IgD-negative memory B cell (primary cell): ENCODE measurements at regions not wholly inside any gene's neighbourhood (a gene's known extent, or its start where the extent isn't known, plus 50 kb on each side); places are given as distances from the start of the nearest gene placed in this dataset.
A peak's percentile ranks its signal among the peaks of the same experiment; 100 is the strongest.

Source experiments
- H3K27ac Mint-ChIP-seq, 3 donors: one replicate each; pipeline ENCODE4 v1.8.0; 2020 to 2022; ENCODE audit warnings: mild to moderate bottlenecking in 3 of 3, mixed read lengths in 3 of 3, moderate library complexity in 1 of 3
- H3K27me3 Mint-ChIP-seq: one replicate; pipeline ENCODE4 v1.8.0; 2021; ENCODE audit warnings: mixed read lengths
- H3K36me3 Mint-ChIP-seq: one replicate; pipeline ENCODE4 v1.8.0; 2020; ENCODE audit warnings: mild to moderate bottlenecking, mixed read lengths
- H3K4me1 Mint-ChIP-seq, 3 donors: one replicate each; pipeline ENCODE4 v1.8.0; 2020 to 2022; ENCODE audit warnings: mixed read lengths in 3 of 3, mild to moderate bottlenecking in 1 of 3
- H3K4me3 Mint-ChIP-seq, 4 donors: one replicate each; pipeline ENCODE4 v1.8.0; 2020 to 2022; ENCODE audit warnings: mild to moderate bottlenecking in 4 of 4, mixed read lengths in 4 of 4, moderate library complexity in 3 of 4
- H3K9me3 Mint-ChIP-seq, 3 donors: one replicate each; pipeline ENCODE4 v1.8.0; 2020 to 2021; ENCODE audit warnings: mixed read lengths in 3 of 3, mild to moderate bottlenecking in 1 of 3

- H3K27ac Mint-ChIP-seq = no peak overlapping the region
- peaks cover 0 to 2% (median 1%) of the 10 kb centered on the region in 3 donors for H3K9me3 Mint-ChIP-seq
- H3K4me1 Mint-ChIP-seq = no peaks in the 10 kb centered on the region
- no peak overlapping the region for H3K4me3 Mint-ChIP-seq
- no peaks in the 10 kb centered on the region for H3K36me3 Mint-ChIP-seq
- no peaks in the 10 kb centered on the region for H3K27me3 Mint-ChIP-seq
Observed at GRCh38 chr9:106058460-106058859, 364.1 kb downstream of the TMEM38B start.

- Mint-ChIP-seq H3K36me3 (no peaks in the 10 kb centered on the region), H3K4me3 (no peak overlapping the region), H3K27ac (peak overlapping the region in 1 of 3 donors; percentile 1), H3K9me3 (peaks cover 0 to 1% (median 0%) of the 10 kb centered on the region in 3 donors), H3K4me1 (no peaks in the 10 kb centered on the region), H3K27me3 (no peaks in the 10 kb centered on the region)
Observed at GRCh38 chr9:106059886-106060285, 365.5 kb downstream of the TMEM38B start.

GRCh38 chr9:106060885-106061284 is 366.5 kb downstream of the TMEM38B start:
- H3K27ac Mint-ChIP-seq = no peak overlapping the region
- H3K4me3 Mint-ChIP-seq = no peak overlapping the region
- H3K4me1 Mint-ChIP-seq = no peaks in the 10 kb centered on the region
- H3K27me3 Mint-ChIP-seq = no peaks in the 10 kb centered on the region
- H3K9me3 Mint-ChIP-seq = peaks cover 0 to 1% (median 0%) of the 10 kb centered on the region in 3 donors
- no peaks in the 10 kb centered on the region for H3K36me3 Mint-ChIP-seq

DNA sequence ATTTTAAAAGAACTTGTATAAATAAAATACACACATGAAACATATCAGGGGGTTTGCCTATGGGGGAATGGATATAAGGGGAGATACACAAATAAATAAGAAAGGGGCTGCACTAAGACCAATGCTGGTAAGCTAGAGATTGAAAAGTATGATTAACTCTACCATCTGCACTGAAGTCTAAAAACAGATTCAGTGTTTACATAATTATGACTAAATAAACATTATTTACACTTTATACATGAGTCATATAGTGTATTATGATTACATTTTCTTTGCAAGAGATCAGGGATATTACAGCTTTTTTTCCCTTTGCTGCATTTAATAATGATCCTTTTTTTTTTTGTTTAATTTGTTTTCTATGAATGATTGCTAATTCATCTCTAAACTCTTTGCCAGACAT is 367.9 kb downstream of the TMEM38B start:
- H3K4me3 Mint-ChIP-seq = no peak overlapping the region
- H3K9me3 Mint-ChIP-seq = peaks cover 0 to 1% (median 0%) of the 10 kb centered on the region in 3 donors
- no peak overlapping the region for H3K27ac Mint-ChIP-seq
- no peaks in the 10 kb centered on the region for H3K4me1 Mint-ChIP-seq
- no peaks in the 10 kb centered on the region for H3K36me3 Mint-ChIP-seq
- H3K27me3 Mint-ChIP-seq = no peaks in the 10 kb centered on the region

DNA sequence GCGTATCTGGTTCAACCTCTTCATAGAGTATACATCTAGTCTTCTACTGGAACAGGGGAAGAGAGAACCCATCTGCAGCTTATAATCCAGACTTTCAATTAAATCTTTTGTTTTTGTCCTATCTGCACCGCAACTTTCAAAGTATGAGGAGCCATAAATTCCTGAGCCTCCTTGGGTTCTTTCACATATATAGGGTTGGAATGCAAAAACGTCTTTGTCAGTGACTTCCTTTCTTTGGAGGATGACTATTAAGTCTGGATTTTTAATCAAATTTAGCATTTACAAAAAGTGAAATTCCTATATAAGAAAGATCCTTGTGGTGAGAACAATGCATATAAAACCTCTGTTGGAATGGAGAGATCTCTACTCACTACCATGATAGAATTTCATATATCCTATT is 370.8 kb downstream of the TMEM38B start:
- H3K4me3 Mint-ChIP-seq = no peak overlapping the region
- H3K4me1 Mint-ChIP-seq = no peaks in the 10 kb centered on the region
- peaks cover 0 to 2% (median 0%) of the 10 kb centered on the region in 3 donors for H3K9me3 Mint-ChIP-seq
- H3K36me3 Mint-ChIP-seq = no peaks in the 10 kb centered on the region
- no peaks in the 10 kb centered on the region for H3K27me3 Mint-ChIP-seq
- H3K27ac Mint-ChIP-seq = no peak overlapping the region

DNA sequence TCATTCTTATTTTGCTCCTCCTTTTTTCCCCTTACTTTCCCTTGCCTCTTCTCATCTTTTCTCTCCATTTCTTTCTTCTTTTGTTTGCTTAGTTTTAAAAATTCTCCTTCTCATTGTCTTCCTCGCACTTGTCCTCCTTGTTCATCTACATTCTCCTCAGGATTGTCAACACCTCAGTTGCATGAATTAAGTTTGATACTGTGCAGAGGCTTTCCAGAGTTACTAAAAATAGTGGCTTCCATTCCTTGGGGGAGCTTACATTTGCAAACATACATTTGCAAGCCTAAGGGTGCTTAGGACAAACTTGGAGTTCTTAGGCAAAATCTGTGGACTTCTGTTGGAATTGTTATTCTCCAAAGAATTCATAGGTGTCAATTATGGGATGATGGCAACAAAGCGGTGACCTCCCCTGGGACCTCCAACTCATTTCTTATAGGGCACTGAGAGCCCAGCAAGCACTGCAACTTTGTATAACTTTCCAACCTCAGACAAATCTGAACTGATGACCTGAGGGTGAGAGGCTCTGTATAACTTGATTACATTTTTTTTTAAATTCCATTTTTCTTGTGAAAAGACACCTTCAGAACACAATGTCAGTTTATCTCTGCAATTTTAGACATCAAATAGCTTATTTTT is 371.4 kb downstream of the TMEM38B start:
- no peak overlapping the region for H3K27ac Mint-ChIP-seq
- no peaks in the 10 kb centered on the region for H3K27me3 Mint-ChIP-seq
- H3K9me3 Mint-ChIP-seq = peaks cover 0 to 2% (median 0%) of the 10 kb centered on the region in 3 donors
- no peaks in the 10 kb centered on the region for H3K4me1 Mint-ChIP-seq
- H3K4me3 Mint-ChIP-seq = no peak overlapping the region
- no peaks in the 10 kb centered on the region for H3K36me3 Mint-ChIP-seq

- H3K27me3 Mint-ChIP-seq = no peaks in the 10 kb centered on the region
- no peak overlapping the region for H3K27ac Mint-ChIP-seq
- peaks cover 0 to 2% (median 0%) of the 10 kb centered on the region in 3 donors for H3K9me3 Mint-ChIP-seq
- H3K4me1 Mint-ChIP-seq = no peaks in the 10 kb centered on the region
- H3K4me3 Mint-ChIP-seq = no peak overlapping the region
- H3K36me3 Mint-ChIP-seq = no peaks in the 10 kb centered on the region
Observed at GRCh38 chr9:106066940-106067524, 372.7 kb downstream of the TMEM38B start.

DNA sequence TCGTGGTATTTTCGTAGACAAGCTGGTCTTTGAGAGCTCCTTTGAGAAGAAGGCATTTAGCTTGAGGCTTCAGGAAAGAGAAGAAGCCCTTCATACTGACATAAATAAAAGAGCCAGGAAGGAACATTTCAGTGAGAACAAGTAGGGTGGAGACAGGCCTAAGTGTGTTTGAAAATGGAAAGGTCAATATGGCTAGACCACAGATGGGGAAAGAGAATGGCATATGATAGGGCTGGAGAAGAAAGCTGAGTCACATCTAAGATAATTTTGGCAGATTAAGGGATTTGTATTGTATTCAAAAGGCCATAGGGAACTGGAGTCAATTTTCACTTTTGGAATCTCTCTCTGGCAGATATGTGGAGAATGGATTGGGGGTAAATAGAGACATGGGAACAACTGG is 374.9 kb downstream of the TMEM38B start:
- H3K4me3 Mint-ChIP-seq = no peak overlapping the region
- H3K9me3 Mint-ChIP-seq = peaks cover 0 to 2% (median 0%) of the 10 kb centered on the region in 3 donors
- H3K27me3 Mint-ChIP-seq = no peaks in the 10 kb centered on the region
- no peaks in the 10 kb centered on the region for H3K4me1 Mint-ChIP-seq
- H3K36me3 Mint-ChIP-seq = no peaks in the 10 kb centered on the region
- no peak overlapping the region for H3K27ac Mint-ChIP-seq

DNA sequence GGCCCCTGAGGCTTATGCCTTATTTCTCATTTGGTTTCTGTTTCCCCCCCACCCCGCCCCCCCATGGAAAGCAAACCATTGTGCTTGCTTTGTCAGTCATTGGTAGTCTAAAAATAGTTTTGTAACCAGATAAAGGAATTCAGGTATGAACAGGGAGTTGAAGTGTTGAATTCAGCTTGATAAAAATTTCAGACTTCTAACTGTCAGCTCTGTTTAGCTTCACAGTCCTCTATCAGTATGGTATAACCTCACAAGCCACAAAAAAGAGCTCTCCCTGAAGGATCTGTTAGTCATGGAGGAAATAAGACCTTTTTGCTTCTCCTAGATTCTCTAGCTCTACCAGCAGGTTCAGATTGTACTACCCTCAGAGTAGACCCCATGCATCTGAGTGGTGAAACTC is 378.1 kb downstream of the TMEM38B start:
- H3K4me1 Mint-ChIP-seq = no peaks in the 10 kb centered on the region
- H3K36me3 Mint-ChIP-seq = no peaks in the 10 kb centered on the region
- H3K27ac Mint-ChIP-seq = no peak overlapping the region
- H3K9me3 Mint-ChIP-seq = peaks cover 0 to 2% (median 0%) of the 10 kb centered on the region in 3 donors
- H3K27me3 Mint-ChIP-seq = no peaks in the 10 kb centered on the region
- H3K4me3 Mint-ChIP-seq = no peak overlapping the region

DNA sequence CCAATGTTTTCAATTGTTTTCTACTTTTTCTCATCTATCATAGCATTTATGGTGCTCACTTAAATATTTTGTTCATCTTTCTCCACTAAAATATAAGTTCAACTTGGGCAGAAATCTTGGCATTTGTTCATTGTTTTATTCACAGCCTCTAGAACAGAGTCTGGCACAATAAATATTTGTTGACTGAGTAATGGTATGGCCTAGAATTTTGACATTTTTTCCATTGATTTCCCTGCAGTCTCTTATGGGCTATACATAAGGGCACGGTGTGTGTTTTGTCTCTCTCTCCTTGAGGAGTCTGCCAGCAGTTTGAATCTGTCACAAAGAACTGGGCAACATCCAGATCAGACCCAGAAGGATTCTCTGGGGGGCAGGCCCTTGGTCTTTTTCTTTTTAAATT is 379.7 kb downstream of the TMEM38B start:
- Mint-ChIP-seq H3K9me3 (no peaks in the 10 kb centered on the region), H3K36me3 (no peaks in the 10 kb centered on the region), H3K27ac (no peak overlapping the region), H3K4me3 (no peak overlapping the region), H3K27me3 (no peaks in the 10 kb centered on the region), H3K4me1 (no peaks in the 10 kb centered on the region)

GRCh38 chr9:106075236-106075959 is 381.1 kb downstream of the TMEM38B start:
- no peaks in the 10 kb centered on the region for H3K27me3 Mint-ChIP-seq
- no peak overlapping the region for H3K4me3 Mint-ChIP-seq
- no peaks in the 10 kb centered on the region for H3K9me3 Mint-ChIP-seq
- no peaks in the 10 kb centered on the region for H3K36me3 Mint-ChIP-seq
- H3K4me1 Mint-ChIP-seq = no peaks in the 10 kb centered on the region
- H3K27ac Mint-ChIP-seq = no peak overlapping the region

DNA sequence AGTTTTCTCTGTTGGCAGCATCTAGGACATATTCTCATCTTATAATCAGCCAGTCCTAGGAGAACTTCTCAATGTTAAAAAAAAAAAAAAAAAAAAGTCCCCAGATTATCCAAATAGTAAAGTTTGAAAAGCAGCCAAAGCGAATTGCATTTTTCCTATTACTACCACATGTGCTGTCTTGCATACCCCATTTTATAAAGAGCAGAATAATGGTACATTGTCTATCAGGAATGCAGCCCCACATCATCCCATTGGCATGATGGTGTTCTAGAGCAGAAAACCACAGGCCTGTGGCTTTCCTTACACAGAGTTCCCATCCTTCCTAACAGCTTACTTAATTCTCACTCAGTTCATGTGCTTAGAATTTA is 381.6 kb downstream of the TMEM38B start:
- Mint-ChIP-seq H3K4me3 (no peak overlapping the region), H3K27ac (no peak overlapping the region), H3K27me3 (no peaks in the 10 kb centered on the region)

DNA sequence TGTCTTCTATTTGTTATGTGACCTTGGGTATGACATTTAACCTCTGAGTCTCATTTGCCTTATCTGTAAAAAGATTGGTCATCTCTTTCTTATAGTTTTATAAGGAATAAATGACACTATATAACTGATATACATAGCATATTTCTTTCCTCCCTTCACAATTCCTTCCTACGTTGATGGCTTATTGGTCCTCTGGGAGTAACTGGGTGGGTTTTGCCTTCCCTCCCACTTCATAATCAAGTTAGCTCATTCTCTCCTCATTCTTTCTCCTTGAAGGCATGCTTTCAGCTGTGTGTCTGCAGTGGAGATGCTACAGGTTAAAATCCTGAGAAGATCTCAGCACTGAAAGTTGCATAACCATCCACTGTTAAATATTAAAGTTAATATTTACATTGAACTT is 382.4 kb downstream of the TMEM38B start:
- no peaks in the 10 kb centered on the region for H3K36me3 Mint-ChIP-seq
- no peak overlapping the region for H3K4me3 Mint-ChIP-seq
- no peaks in the 10 kb centered on the region for H3K27me3 Mint-ChIP-seq
- H3K9me3 Mint-ChIP-seq = no peaks in the 10 kb centered on the region
- no peak overlapping the region for H3K27ac Mint-ChIP-seq
- H3K4me1 Mint-ChIP-seq = no peaks in the 10 kb centered on the region

More for the DNA sequence above, 381.6 kb downstream of the TMEM38B start:
- Mint-ChIP-seq H3K4me1 (no peaks in the 10 kb centered on the region), H3K36me3 (no peaks in the 10 kb centered on the region), H3K9me3 (no peaks in the 10 kb centered on the region)

GRCh38 chr9:106077731-106078130 is 383.4 kb downstream of the TMEM38B start:
- Mint-ChIP-seq H3K27me3 (no peaks in the 10 kb centered on the region), H3K36me3 (no peaks in the 10 kb centered on the region), H3K4me1 (no peaks in the 10 kb centered on the region), H3K4me3 (no peak overlapping the region), H3K9me3 (no peaks in the 10 kb centered on the region), H3K27ac (no peak overlapping the region)

- Mint-ChIP-seq H3K27me3 (no peaks in the 10 kb centered on the region), H3K4me1 (no peaks in the 10 kb centered on the region), H3K9me3 (peaks cover 0 to 7% (median 0%) of the 10 kb centered on the region in 3 donors), H3K27ac (no peak overlapping the region), H3K36me3 (no peaks in the 10 kb centered on the region), H3K4me3 (no peak overlapping the region)
Observed at GRCh38 chr9:106082621-106083020, 388.3 kb downstream of the TMEM38B start.

GRCh38 chr9:106084702-106085101 is 390.4 kb downstream of the TMEM38B start:
- Mint-ChIP-seq H3K4me3 (no peak overlapping the region), H3K27ac (no peak overlapping the region), H3K4me1 (no peaks in the 10 kb centered on the region), H3K27me3 (no peaks in the 10 kb centered on the region), H3K9me3 (peaks cover 0 to 9% (median 2%) of the 10 kb centered on the region in 3 donors), H3K36me3 (peaks cover 1% of the 10 kb centered on the region)
